ENCODE measurements at regions not wholly inside any gene's neighbourhood (a gene's known extent, or its start where the extent isn't known, plus 50 kb on each side); places are given as distances from the start of the nearest gene placed in this dataset.

- TF ChIP-seq ZNF462 (CRISPR knock-in tag; IDR thresholded peaks at IDR 0.05) (no peak), EZH2phosphoT487 (IDR thresholded peaks at IDR 0.05; ENCODE audit: unreplicated experiment) (no peak), POLR2AphosphoS5 (IDR thresholded peaks at IDR 0.05; ENCODE audit: low read depth) (no peak), NANOG (IDR thresholded peaks at IDR 0.05; ENCODE audit: borderline replicate concordance) (no peak), CREB1 (CRISPR knock-in tag; IDR thresholded peaks at IDR 0.05; ENCODE audit: low read depth) (no peak), ETS1 (IDR thresholded peaks at IDR 0.05) (no peak)
Observed at GRCh38 chr9:118459913-118460312, 755.7 kb downstream of the TLR4 start (continued).

- no peak overlapping the region for H3K4me3 Mint-ChIP-seq
- Histone ChIP-seq H3K27me3 (ENCODE audit: insufficient read depth) (no peaks in the 10 kb centered on the region), H2AFZ (no peak overlapping the region), H3K4me1 (ENCODE audit: insufficient read depth) (no peaks in the 10 kb centered on the region), H4K20me1 (replicated peaks; ENCODE audit: insufficient read depth) (no peaks in the 10 kb centered on the region), H3K27ac (ENCODE audit: low read depth) (no peak overlapping the region), H3K9me2 (ENCODE audit: insufficient read depth) (0 out of 2 replicates have a peak, but pooled peaks cover 5% of the 10 kb centered on the region), H3K4me3 (no peak overlapping the region), H3K4me2 (no peak overlapping the region), H3F3A (replicated peaks; ENCODE audit: low read depth) (no peaks in the 10 kb centered on the region), H3K36me3 (ENCODE audit: insufficient read depth) (no peaks in the 10 kb centered on the region), H3K79me2 (replicated peaks; ENCODE audit: insufficient read depth) (no peaks in the 10 kb centered on the region)
- no peak overlapping the region for H3K27ac Mint-ChIP-seq
- H3K36me3 Mint-ChIP-seq (ENCODE audit: low read depth) = no peaks in the 10 kb centered on the region
- H3K4me1 Mint-ChIP-seq = no peaks in the 10 kb centered on the region
- no peaks in the 10 kb centered on the region for H3K27me3 Mint-ChIP-seq (ENCODE audit: insufficient read depth, low read depth, poor library complexity)
- DNase-seq (ENCODE audit: low spot score) = no peak
- ATAC-seq = no peak
- H3K9me3 Mint-ChIP-seq = peaks cover 8% of the 10 kb centered on the region; the same call in 1 of the 3 replicates
- TF ChIP-seq JUNB (IDR thresholded peaks at IDR 0.05; ENCODE audit: unreplicated experiment) = no peak
- TF ChIP-seq NANOG (IDR thresholded peaks at IDR 0.05; ENCODE audit: borderline replicate concordance) = no peak
- no peak for TF ChIP-seq ZNF114 (CRISPR knock-in tag; IDR thresholded peaks at IDR 0.05)
- TF ChIP-seq POLR2AphosphoS5 (IDR thresholded peaks at IDR 0.05; ENCODE audit: low read depth) = no peak
- no peak for TF ChIP-seq ETS1 (IDR thresholded peaks at IDR 0.05)
Observed at GRCh38 chr9:118463419-118463818, 759.2 kb downstream of the TLR4 start.

Measured in GM23338 (cell line).